GM13977 (cell line): ENCODE measurements at regions not wholly inside any gene's neighbourhood (a gene's known extent, or its start where the extent isn't known, plus 50 kb on each side); places are given as distances from the start of the nearest gene placed in this dataset.

Source experiments
- DNase-seq: peaks from one replicate; pipeline ENCODE4 v3.0.0; 2012; ENCODE audit warnings: low spot score
- in situ Hi-C: fragments of 300-500 bp; cut with MboI; formaldehyde crosslinking; loops from one replicate; pipeline ENCODE4 v1.12.0; 2022; ENCODE audit warnings: low sequenced_read_pairs, low pct_unique_long_range_greater_than_20kb, mixed read lengths, inconsistent platforms; ENCODE audit not compliant: unreplicated experiment
- TF ChIP-seq, protein P1 (sequence below): IDR thresholded peaks from 2 replicates; pipeline ENCODE4 v1.5.1; 2012; ENCODE audit warnings: mild to moderate bottlenecking, control low read depth; ENCODE audit not compliant: insufficient read depth; ENCODE audit errors: extremely low read depth, missing control alignments

DNA sequence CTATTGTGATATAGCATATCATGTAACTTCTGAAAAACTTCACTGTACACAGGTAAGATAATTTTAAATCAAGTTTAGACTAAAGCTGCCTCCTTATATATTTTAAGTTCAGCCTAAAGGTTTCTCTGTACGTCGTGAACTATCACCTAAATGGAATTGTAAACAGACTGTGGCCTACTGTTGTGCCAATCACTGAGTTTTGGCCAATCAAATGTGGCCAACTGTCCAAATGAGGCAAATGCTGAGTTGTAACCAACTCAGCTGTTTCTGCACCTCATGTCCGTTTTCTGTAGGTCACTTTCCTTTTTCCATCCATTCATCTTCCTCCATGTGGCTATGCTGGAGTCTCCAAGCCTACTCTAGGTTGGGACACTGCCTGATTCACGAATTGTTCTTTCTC lies 63.7 kb upstream of the ST6GALNAC3 start:
- TF ChIP-seq, protein P1, sequence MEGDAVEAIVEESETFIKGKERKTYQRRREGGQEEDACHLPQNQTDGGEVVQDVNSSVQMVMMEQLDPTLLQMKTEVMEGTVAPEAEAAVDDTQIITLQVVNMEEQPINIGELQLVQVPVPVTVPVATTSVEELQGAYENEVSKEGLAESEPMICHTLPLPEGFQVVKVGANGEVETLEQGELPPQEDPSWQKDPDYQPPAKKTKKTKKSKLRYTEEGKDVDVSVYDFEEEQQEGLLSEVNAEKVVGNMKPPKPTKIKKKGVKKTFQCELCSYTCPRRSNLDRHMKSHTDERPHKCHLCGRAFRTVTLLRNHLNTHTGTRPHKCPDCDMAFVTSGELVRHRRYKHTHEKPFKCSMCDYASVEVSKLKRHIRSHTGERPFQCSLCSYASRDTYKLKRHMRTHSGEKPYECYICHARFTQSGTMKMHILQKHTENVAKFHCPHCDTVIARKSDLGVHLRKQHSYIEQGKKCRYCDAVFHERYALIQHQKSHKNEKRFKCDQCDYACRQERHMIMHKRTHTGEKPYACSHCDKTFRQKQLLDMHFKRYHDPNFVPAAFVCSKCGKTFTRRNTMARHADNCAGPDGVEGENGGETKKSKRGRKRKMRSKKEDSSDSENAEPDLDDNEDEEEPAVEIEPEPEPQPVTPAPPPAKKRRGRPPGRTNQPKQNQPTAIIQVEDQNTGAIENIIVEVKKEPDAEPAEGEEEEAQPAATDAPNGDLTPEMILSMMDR, result no peak
- in situ Hi-C loops, result no loop called here

DNA sequence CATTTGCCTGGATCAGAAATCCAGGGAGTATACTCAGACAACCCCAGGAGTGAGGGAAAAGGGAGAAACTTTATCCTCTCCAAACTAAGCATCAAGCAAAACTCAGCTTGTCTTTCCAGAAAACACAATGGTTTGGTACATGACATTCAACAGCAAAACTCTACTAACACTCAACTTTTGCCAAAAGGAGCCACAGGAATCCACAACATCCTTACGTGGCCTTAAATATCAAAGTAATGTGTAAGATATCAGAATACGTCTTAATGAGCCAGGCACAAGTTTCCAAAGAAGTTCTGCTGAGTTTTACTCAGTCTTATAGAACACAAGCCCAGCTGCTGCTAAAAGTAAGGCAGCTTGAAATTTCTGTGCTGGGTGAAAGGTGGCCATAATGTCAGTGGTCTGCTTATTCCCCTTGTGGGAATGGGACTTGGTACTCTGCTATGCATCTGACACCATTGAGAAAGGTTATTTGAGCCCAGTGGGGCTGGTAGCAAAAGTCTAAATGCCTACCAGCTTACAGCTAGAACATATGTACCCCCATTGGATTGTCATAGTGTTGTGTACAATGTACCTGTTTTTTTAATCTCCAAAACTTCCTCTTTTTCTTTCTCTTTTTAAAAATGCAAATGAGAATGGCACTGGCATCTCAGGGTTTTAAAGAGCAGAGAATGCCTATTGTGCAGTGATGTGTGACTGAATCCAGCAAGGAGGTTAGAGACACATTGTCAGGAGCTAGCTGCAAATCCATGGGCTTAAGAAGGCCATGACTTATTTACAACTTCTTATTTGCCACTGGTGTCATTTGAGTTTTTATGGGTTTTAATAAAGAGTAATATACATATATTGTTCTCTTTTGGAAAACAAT lies 62.0 kb upstream of the ST6GALNAC3 start:
- TF ChIP-seq, protein P1, result no peak
- in situ Hi-C loops, result no loop called here
- no peak for DNase-seq

More for the DNA sequence above, 63.7 kb upstream of the ST6GALNAC3 start:
- no peak for DNase-seq

DNA sequence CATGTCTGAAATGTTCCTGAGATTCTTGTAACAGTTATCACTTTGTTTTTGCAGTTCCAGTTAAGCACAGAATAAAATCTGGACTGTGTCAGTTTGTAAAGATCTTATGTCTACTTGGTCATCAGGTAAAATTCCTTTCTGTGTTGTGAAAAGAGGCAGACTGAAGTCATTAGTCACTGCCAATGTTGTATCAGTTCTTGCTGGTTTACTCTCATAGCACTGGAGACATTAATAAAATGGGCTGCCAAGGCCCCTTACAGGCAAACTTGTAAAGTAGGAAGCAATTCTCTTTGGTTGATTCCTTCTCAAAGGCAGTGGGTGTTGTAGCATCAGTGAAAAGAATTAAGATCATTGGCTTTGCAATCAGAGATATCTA lies 61.4 kb upstream of the ST6GALNAC3 start:
- DNase-seq, result no peak
- in situ Hi-C loops, result no loop called here
- TF ChIP-seq, protein P1, result no peak

DNA sequence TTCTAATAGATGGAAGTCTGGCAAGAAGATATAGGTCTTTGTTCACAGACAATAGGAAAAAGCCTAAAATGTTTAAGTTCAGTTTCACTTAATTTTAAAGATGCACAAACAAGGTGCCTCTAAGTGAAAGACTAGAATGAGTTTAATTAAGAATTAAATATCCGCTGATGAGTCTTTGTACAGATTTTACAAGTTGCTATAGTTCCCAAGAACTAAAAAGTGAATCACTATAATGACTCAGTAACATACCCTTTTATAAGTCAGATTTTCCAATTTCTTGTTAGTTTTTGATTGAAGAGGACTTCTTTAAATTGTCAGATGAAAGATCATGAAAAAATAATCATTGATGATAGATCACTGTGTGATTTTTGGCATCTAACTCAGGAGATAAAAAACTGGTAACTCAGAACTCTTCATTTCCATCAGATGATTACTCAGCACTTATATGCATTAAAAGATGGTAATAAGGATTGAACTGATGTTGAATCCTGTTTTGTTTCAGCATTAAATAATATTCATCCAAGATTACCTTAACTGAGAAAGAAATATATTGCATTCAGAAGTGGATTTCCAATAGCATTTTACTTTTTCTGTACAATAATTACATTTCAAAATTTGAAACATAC lies 59.0 kb upstream of the ST6GALNAC3 start:
- DNase-seq, result no peak
- TF ChIP-seq, protein P1, result no peak
- in situ Hi-C loops, result no loop called here

DNA sequence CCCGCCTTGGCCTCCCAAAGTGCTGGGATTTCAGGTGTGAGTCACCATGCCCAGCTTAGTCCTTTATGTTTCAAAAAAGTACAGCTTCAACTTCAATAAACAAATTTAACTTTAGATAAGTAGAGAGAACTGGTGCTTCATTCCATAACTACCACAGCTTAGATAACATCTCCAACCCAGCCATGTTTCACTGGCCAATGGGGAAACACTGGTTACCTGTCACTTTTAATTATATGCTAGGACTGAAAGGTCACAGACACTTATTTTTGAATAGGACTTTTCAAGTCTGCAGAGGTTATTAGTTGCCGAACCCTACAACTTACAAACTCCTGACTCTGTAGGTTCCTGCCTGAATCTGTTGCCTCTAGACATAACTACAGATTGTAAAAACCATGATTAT lies 56.5 kb upstream of the ST6GALNAC3 start:
- TF ChIP-seq, protein P1, result no peak
- in situ Hi-C loops, result no loop called here
- DNase-seq, result no peak

DNA sequence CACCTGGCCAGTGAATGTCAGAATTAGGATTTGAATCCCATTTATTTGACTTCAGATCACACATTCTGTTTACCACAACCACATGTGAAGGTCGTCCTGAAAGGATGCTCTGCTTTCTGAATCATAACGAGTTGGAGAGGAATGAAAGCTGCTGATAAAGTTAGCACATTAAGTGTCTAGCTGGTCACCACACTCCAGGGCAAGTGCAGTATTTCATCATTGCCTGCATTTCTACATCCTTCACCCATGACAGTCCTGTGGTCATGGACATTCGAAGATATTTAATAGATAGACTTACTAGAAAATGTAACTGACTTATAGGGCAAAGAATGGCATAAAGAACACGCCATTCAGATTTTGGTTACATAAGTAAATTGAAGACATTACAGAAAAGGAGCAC lies 52.7 kb upstream of the ST6GALNAC3 start:
- TF ChIP-seq, protein P1, result no peak
- DNase-seq, result no peak
- in situ Hi-C loops, result no loop called here
